ENCODE measurements at regions not wholly inside any gene's neighbourhood (a gene's known extent, or its start where the extent isn't known, plus 50 kb on each side); places are given as distances from the start of the nearest gene placed in this dataset.

- H3K27me3 ChIP-seq (ENCODE audit: insufficient read depth, low read depth, severe bottlenecking) = no peaks in the 10 kb centered on the region
- H3K4me3 ChIP-seq (ENCODE audit: low read depth, low read length) = no peak overlapping the region
- no peak for DNase-seq
- TF ChIP-seq, protein P1, sequence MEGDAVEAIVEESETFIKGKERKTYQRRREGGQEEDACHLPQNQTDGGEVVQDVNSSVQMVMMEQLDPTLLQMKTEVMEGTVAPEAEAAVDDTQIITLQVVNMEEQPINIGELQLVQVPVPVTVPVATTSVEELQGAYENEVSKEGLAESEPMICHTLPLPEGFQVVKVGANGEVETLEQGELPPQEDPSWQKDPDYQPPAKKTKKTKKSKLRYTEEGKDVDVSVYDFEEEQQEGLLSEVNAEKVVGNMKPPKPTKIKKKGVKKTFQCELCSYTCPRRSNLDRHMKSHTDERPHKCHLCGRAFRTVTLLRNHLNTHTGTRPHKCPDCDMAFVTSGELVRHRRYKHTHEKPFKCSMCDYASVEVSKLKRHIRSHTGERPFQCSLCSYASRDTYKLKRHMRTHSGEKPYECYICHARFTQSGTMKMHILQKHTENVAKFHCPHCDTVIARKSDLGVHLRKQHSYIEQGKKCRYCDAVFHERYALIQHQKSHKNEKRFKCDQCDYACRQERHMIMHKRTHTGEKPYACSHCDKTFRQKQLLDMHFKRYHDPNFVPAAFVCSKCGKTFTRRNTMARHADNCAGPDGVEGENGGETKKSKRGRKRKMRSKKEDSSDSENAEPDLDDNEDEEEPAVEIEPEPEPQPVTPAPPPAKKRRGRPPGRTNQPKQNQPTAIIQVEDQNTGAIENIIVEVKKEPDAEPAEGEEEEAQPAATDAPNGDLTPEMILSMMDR (IDR thresholded peaks at IDR 0.05; ENCODE audit: low read depth, low read length) = no peak
- H3K27ac ChIP-seq = no peak overlapping the region
- no peaks in the 10 kb centered on the region for H3K9me3 ChIP-seq (ENCODE audit: severe bottlenecking)
- no peaks in the 10 kb centered on the region for H3K36me3 ChIP-seq
These were observed 103.7 kb downstream of the LACC1 start for GRCh38 chr13:43983373-43983772.

- H3K36me3 ChIP-seq = no peaks in the 10 kb centered on the region
- no peaks in the 10 kb centered on the region for H3K9me3 ChIP-seq (ENCODE audit: severe bottlenecking)
- H3K27me3 ChIP-seq (ENCODE audit: insufficient read depth, low read depth, severe bottlenecking) = no peaks in the 10 kb centered on the region
- TF ChIP-seq, protein P1 (IDR thresholded peaks at IDR 0.05; ENCODE audit: low read depth, low read length) = no peak
- H3K27ac ChIP-seq = no peak overlapping the region
- no peak overlapping the region for H3K4me3 ChIP-seq (ENCODE audit: low read depth, low read length)
- no peak for DNase-seq
These were observed 104.6 kb downstream of the LACC1 start for GRCh38 chr13:43984292-43984691.

DNA sequence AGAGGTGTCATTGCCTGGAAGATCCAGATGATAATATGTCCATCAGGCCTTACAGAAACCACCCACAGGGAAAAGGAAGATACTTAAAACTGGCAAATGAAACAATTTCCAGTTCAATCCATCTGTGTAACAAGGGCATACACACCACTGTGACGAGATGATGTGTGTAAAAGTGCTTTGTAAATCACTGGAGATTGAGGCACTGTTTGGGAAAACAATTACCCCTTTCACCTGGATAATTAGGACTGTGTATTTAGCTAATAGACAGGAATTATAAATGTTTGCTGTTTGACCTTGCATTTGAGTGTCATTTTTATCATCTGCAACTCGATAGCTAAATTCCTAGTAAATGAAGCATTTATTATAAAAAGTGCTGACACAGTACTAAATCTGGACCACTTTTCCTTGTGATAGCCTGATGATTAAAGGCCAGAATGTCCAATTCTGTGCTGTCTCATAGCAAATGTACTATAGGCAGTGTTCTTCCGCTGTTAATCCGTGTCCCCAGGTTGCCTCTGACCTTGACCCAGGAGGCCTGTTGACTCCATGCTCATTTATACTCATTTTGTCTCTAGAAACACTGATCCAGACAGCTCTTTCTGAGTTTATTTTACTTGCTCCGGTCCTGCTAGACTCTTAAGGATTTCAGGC is 105.8 kb downstream of the LACC1 start:
- Histone ChIP-seq H3K36me3 (no peaks in the 10 kb centered on the region), H3K9me3 (ENCODE audit: severe bottlenecking) (no peaks in the 10 kb centered on the region), H3K4me3 (ENCODE audit: low read depth, low read length) (no peak overlapping the region), H3K27ac (no peak overlapping the region), H3K27me3 (ENCODE audit: insufficient read depth, low read depth, severe bottlenecking) (no peaks in the 10 kb centered on the region)
- no peak for DNase-seq
- TF ChIP-seq, protein P1 (IDR thresholded peaks at IDR 0.05; ENCODE audit: low read depth, low read length) = no peak

GRCh38 chr13:43986421-43986981 is 106.8 kb downstream of the LACC1 start:
- H3K4me3 ChIP-seq (ENCODE audit: low read depth, low read length) = no peak overlapping the region
- no peak for DNase-seq
- no peak overlapping the region for H3K27ac ChIP-seq
- no peaks in the 10 kb centered on the region for H3K9me3 ChIP-seq (ENCODE audit: severe bottlenecking)
- H3K36me3 ChIP-seq = no peaks in the 10 kb centered on the region
- TF ChIP-seq, protein P1 (IDR thresholded peaks at IDR 0.05; ENCODE audit: low read depth, low read length) = no peak
- no peaks in the 10 kb centered on the region for H3K27me3 ChIP-seq (ENCODE audit: insufficient read depth, low read depth, severe bottlenecking)

DNA sequence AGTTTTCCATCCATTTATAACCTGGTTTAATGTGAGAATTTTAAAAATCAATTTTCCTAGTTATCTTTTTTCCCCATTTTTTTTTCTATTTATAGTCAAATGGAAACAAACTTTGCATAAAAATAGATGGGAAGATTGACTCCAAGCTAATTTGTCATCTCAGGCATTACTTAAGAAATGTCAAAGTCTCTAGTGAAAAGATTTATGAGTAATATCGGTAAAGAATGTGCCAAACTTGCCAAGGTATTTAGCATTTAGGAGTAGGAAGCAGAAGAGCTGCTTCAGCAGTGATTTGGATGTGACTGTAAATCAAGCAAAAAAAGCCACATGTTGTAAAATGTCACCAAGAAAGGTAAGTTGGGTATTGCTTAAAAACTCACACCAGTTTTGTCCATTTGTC is 108.6 kb downstream of the LACC1 start:
- TF ChIP-seq, protein P1 (IDR thresholded peaks at IDR 0.05; ENCODE audit: low read depth, low read length) = no peak
- Histone ChIP-seq H3K9me3 (ENCODE audit: severe bottlenecking) (no peaks in the 10 kb centered on the region), H3K4me3 (ENCODE audit: low read depth, low read length) (no peak overlapping the region), H3K36me3 (no peaks in the 10 kb centered on the region), H3K27me3 (ENCODE audit: insufficient read depth, low read depth, severe bottlenecking) (no peaks in the 10 kb centered on the region), H3K27ac (no peak overlapping the region)
- no peak for DNase-seq

DNA sequence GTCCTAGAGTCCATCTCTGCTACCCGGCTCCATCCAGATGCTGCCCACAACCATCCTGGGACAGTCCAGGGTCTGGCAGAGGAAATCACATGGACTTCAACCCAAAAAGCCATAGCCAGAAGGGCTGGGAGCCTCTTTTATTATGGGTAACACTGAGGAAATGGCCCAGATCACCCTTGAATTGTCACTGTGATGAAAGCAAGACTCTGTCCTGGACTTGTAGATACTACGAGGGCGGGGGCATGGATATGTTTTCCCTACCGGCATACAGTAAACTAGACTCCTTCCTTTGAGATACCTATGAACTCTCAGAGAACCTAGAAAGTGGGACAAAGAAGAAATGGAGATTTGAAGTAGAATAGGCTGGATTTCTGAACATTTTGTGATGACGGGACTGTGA is 110.3 kb downstream of the LACC1 start:
- DNase-seq = no peak
- TF ChIP-seq, protein P1 (IDR thresholded peaks at IDR 0.05; ENCODE audit: low read depth, low read length) = no peak
- H3K27me3 ChIP-seq (ENCODE audit: insufficient read depth, low read depth, severe bottlenecking) = no peaks in the 10 kb centered on the region

More for the DNA sequence above, 110.3 kb downstream of the LACC1 start:
- no peak overlapping the region for H3K27ac ChIP-seq
- no peaks in the 10 kb centered on the region for H3K36me3 ChIP-seq
- H3K4me3 ChIP-seq (ENCODE audit: low read depth, low read length) = no peak overlapping the region
- H3K9me3 ChIP-seq (ENCODE audit: severe bottlenecking) = no peaks in the 10 kb centered on the region

Data from WERI-Rb-1 (cell line).